ENCODE measurements at regions not wholly inside any gene's neighbourhood (a gene's known extent, or its start where the extent isn't known, plus 50 kb on each side); places are given as distances from the start of the nearest gene placed in this dataset.
"Not testable (repeated sequence)": the region's sequence is repeated elsewhere in the genome, so short reads cannot be mapped to it uniquely, and the experiment has no call there.

- H3K4me3 Mint-ChIP-seq = no peak overlapping the region
- H3K27ac Mint-ChIP-seq = no peak overlapping the region
- no peaks in the 10 kb centered on the region for H3K4me1 Mint-ChIP-seq
- peaks cover 18% of the 10 kb centered on the region for H3K9me3 Mint-ChIP-seq
- H3K27me3 Mint-ChIP-seq = no peaks in the 10 kb centered on the region
- no peaks in the 10 kb centered on the region for H3K36me3 Mint-ChIP-seq (ENCODE audit: low read depth)
- no peak for ATAC-seq (replicated peaks)
Measured at GRCh38 chr5:9765419-9766140, 135.4 kb upstream of the TAS2R1 start.

- Mint-ChIP-seq H3K27me3 (no peaks in the 10 kb centered on the region), H3K9me3 (peaks cover 4% of the 10 kb centered on the region), H3K4me3 (no peak overlapping the region), H3K27ac (no peak overlapping the region), H3K36me3 (ENCODE audit: low read depth) (no peaks in the 10 kb centered on the region), H3K4me1 (no peaks in the 10 kb centered on the region)
- ATAC-seq (replicated peaks) = no peak
Measured at GRCh38 chr5:9761706-9762105, 131.6 kb upstream of the TAS2R1 start.

DNA sequence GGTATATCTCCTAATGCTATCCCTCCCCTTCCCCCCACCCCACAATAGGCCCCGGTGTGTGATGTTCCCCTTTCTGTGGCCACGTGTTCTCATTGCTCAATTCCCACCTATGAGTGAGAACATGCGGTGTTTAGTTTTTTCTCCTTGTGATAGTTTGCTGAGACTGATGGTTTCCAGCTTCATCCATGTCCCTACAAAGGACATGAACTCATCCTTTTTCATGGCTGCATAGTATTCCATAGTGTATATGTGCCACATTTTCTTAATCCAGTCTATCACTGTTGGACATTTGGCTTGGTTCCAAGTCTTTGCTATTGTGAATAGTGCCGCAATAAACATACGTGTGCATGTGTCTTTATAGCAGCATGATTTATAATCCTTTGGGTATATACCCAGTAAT is 122.5 kb upstream of the TAS2R1 start:
- not testable (repeated sequence) for H3K27me3 Mint-ChIP-seq; ATAC-seq (replicated peaks); H3K4me3 Mint-ChIP-seq; H3K9me3 Mint-ChIP-seq; H3K27ac Mint-ChIP-seq; H3K4me1 Mint-ChIP-seq; H3K36me3 Mint-ChIP-seq (ENCODE audit: low read depth)

GRCh38 chr5:9743507-9743906 is 113.4 kb upstream of the TAS2R1 start:
- Mint-ChIP-seq H3K9me3 (peaks cover 11% of the 10 kb centered on the region), H3K27ac (no peak overlapping the region), H3K4me3 (no peak overlapping the region), H3K27me3 (no peaks in the 10 kb centered on the region), H3K36me3 (ENCODE audit: low read depth) (no peaks in the 10 kb centered on the region), H3K4me1 (no peaks in the 10 kb centered on the region)
- no peak for ATAC-seq (replicated peaks)

DNA sequence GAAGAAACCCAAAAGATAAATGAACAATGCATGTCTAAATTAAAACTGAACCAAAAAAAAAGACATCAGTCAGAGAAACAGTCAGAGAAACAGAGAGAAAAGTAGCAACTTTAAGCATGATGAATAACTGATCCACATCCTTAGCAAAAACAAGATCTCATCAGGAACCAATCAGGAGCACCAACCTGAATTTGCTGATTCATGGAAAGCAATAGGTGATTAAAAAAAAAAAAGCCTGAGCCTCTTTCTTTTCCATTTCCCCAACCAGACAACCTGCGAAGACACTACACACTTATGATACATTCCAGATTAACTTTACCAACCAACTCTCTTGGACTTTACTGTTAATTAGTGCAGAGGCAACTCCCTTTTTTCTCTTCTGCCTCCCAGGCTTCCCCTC is 112.7 kb upstream of the TAS2R1 start:
- no peak overlapping the region for H3K27ac Mint-ChIP-seq
- H3K27me3 Mint-ChIP-seq = no peaks in the 10 kb centered on the region
- no peak overlapping the region for H3K4me3 Mint-ChIP-seq
- H3K36me3 Mint-ChIP-seq (ENCODE audit: low read depth) = no peaks in the 10 kb centered on the region
- peaks cover 11% of the 10 kb centered on the region for H3K9me3 Mint-ChIP-seq
- no peaks in the 10 kb centered on the region for H3K4me1 Mint-ChIP-seq
- no peak for ATAC-seq (replicated peaks)

GRCh38 chr5:9739135-9739534 is 109.0 kb upstream of the TAS2R1 start:
- no peaks in the 10 kb centered on the region for H3K9me3 Mint-ChIP-seq
- H3K27ac Mint-ChIP-seq = no peak overlapping the region
- H3K27me3 Mint-ChIP-seq = no peaks in the 10 kb centered on the region
- H3K4me3 Mint-ChIP-seq = no peak overlapping the region
- ATAC-seq (replicated peaks) = no peak
- no peaks in the 10 kb centered on the region for H3K36me3 Mint-ChIP-seq (ENCODE audit: low read depth)
- H3K4me1 Mint-ChIP-seq = no peaks in the 10 kb centered on the region

GRCh38 chr5:9737265-9737664 is 107.1 kb upstream of the TAS2R1 start:
- H3K4me1 Mint-ChIP-seq = no peaks in the 10 kb centered on the region
- no peak overlapping the region for H3K27ac Mint-ChIP-seq
- H3K27me3 Mint-ChIP-seq = no peaks in the 10 kb centered on the region
- H3K36me3 Mint-ChIP-seq (ENCODE audit: low read depth) = no peaks in the 10 kb centered on the region
- no peak for ATAC-seq (replicated peaks)
- H3K4me3 Mint-ChIP-seq = no peak overlapping the region
- H3K9me3 Mint-ChIP-seq = peaks cover 4% of the 10 kb centered on the region

DNA sequence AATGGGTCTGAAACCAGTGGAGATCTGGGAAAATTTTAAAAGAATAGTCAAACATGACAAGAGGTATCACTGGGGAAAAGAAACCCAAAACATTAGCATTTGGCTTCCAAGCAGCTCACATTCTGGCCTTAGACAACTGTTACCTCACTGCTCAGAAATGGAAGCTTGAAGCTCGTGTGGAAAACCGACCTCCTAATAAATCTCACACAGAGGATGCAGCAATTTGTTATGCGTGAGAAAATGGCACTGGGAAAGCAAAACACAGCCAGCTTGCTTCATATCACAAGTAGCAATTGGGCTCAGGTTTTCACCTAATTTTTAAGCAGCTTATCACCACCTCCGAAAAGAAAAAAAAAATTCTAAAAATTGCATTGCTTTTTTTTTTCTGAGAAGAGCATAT is 103.3 kb upstream of the TAS2R1 start:
- Mint-ChIP-seq H3K9me3 (peaks cover 12% of the 10 kb centered on the region), H3K27me3 (no peaks in the 10 kb centered on the region), H3K36me3 (ENCODE audit: low read depth) (no peaks in the 10 kb centered on the region), H3K4me3 (no peak overlapping the region), H3K4me1 (no peaks in the 10 kb centered on the region), H3K27ac (no peak overlapping the region)
- no peak for ATAC-seq (replicated peaks)

GRCh38 chr5:9731159-9731558 is 101.0 kb upstream of the TAS2R1 start:
- Mint-ChIP-seq H3K4me3 (no peak overlapping the region), H3K36me3 (ENCODE audit: low read depth) (no peaks in the 10 kb centered on the region), H3K27me3 (no peaks in the 10 kb centered on the region), H3K27ac (no peak overlapping the region), H3K4me1 (no peaks in the 10 kb centered on the region), H3K9me3 (peaks cover 15% of the 10 kb centered on the region)
- no peak for ATAC-seq (replicated peaks)

GRCh38 chr5:9728261-9728660 is 98.1 kb upstream of the TAS2R1 start:
- Mint-ChIP-seq H3K27ac (no peak overlapping the region), H3K9me3 (peaks cover 16% of the 10 kb centered on the region), H3K36me3 (ENCODE audit: low read depth) (no peaks in the 10 kb centered on the region), H3K4me3 (no peak overlapping the region), H3K27me3 (no peaks in the 10 kb centered on the region), H3K4me1 (no peaks in the 10 kb centered on the region)
- ATAC-seq (replicated peaks) = no peak

GRCh38 chr5:9726931-9727330 is 96.8 kb upstream of the TAS2R1 start:
- ATAC-seq (replicated peaks) = no peak
- H3K4me3 Mint-ChIP-seq = no peak overlapping the region
- H3K36me3 Mint-ChIP-seq (ENCODE audit: low read depth) = no peaks in the 10 kb centered on the region
- no peak overlapping the region for H3K27ac Mint-ChIP-seq
- H3K27me3 Mint-ChIP-seq = no peaks in the 10 kb centered on the region
- H3K4me1 Mint-ChIP-seq = no peaks in the 10 kb centered on the region
- peaks cover 12% of the 10 kb centered on the region for H3K9me3 Mint-ChIP-seq

- not testable (repeated sequence) for H3K36me3 Mint-ChIP-seq (ENCODE audit: low read depth); H3K27me3 Mint-ChIP-seq; H3K27ac Mint-ChIP-seq; ATAC-seq (replicated peaks); H3K9me3 Mint-ChIP-seq; H3K4me1 Mint-ChIP-seq; H3K4me3 Mint-ChIP-seq
Measured at GRCh38 chr5:9725265-9725664, 95.1 kb upstream of the TAS2R1 start.

DNA sequence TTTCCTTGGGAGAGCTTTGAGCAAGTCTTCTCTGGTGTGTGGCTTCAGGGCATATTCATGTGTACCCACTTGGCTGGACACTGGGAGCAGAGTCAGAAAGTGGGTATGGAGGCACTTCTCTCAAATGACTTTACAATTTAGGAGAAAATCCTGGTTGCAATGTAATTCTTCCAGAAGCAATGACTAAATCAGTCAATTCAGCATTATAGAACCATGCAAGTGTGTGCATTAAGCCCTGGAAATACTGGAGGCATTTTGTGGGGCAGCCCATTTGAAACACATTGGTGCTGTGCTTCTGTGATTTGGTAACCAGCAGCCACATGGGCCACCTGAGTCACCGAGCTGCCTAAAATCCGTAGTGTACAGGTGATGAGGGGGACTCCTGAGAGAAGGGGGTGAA is 94.6 kb upstream of the TAS2R1 start:
- no peak for ATAC-seq (replicated peaks)
- H3K36me3 Mint-ChIP-seq (ENCODE audit: low read depth) = no peaks in the 10 kb centered on the region
- no peak overlapping the region for H3K4me3 Mint-ChIP-seq

DNA sequence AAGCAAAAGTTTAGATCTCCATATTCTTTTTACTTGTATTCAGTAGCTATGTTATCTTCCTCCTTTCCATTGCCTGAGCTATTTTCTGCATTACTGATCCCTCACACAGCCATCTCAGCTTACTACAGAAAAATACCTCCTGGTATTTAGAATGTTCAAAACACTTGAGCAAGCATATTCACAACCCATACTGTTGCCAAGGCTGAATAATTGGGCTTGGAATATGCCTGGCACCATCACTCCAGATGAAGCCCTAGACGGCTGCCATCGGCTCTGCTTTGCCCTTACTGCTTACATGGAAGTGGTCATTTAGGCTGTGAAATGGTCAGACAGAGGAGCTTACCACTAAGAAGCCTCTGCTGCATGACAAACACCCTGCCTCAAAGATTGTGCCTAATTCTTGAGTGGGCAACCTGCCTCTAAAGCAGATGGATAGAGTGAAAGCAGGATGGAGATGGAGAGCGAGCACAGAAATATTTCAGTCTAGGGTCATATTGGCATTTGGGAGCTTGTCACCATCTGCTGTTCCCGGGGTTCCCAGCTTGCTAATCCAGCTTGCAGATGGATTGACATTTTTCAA is 92.5 kb upstream of the TAS2R1 start:
- no peak overlapping the region for H3K4me3 Mint-ChIP-seq
- H3K4me1 Mint-ChIP-seq = no peaks in the 10 kb centered on the region
- H3K27ac Mint-ChIP-seq = no peak overlapping the region
- H3K36me3 Mint-ChIP-seq (ENCODE audit: low read depth) = no peaks in the 10 kb centered on the region
- H3K27me3 Mint-ChIP-seq = no peaks in the 10 kb centered on the region
- ATAC-seq (replicated peaks) = no peak
- H3K9me3 Mint-ChIP-seq = peaks cover 7% of the 10 kb centered on the region

More for the DNA sequence above, 94.6 kb upstream of the TAS2R1 start:
- Mint-ChIP-seq H3K9me3 (peaks cover 7% of the 10 kb centered on the region), H3K27me3 (no peaks in the 10 kb centered on the region), H3K4me1 (no peaks in the 10 kb centered on the region), H3K27ac (no peak overlapping the region)

DNA sequence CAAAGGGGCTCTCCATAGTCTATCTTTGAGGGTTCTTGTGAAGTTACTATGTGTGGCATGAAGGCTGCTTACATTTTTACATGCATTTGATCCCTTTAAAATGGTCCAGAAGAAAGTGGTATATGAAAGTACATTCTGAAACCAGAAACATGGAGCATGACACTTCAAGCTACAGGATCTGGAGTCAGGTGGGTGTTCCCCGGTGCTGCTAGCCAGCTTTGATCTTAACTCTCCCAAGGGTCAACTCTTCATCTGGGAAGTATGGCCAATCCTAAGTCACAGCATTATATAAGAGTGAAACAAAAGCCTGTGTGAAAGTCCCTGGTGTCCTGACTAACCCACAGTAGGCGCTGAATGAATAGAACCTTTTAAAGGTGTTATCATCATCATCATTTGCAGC is 91.0 kb upstream of the TAS2R1 start:
- H3K27me3 Mint-ChIP-seq = no peaks in the 10 kb centered on the region
- H3K27ac Mint-ChIP-seq = no peak overlapping the region
- peaks cover 11% of the 10 kb centered on the region for H3K9me3 Mint-ChIP-seq
- H3K4me3 Mint-ChIP-seq = no peak overlapping the region
- no peak for ATAC-seq (replicated peaks)
- no peaks in the 10 kb centered on the region for H3K4me1 Mint-ChIP-seq
- no peaks in the 10 kb centered on the region for H3K36me3 Mint-ChIP-seq (ENCODE audit: low read depth)

DNA sequence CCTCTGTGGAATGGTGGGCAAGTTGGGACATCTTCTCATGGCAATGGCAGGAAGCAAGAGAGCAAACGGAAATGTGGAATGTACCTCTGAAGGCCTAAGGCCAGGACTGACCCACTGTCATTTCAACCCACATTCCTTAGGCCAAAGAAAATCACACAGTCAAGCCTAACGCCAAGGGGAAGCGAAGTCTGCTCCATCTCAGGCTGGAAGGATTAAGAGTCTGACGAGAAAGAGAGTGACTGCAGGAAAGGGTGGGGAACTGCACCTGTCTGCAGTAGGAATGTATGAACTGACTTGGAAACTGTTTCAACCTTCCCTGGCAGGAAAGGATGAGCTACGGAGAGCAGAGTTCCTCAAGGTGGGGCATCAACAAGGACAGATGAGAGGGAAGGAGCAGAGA is 90.2 kb upstream of the TAS2R1 start:
- Mint-ChIP-seq H3K27me3 (no peaks in the 10 kb centered on the region), H3K36me3 (ENCODE audit: low read depth) (no peaks in the 10 kb centered on the region), H3K9me3 (peaks cover 10% of the 10 kb centered on the region), H3K27ac (no peak overlapping the region), H3K4me3 (no peak overlapping the region), H3K4me1 (no peaks in the 10 kb centered on the region)
- ATAC-seq (replicated peaks) = no peak

All from activated T-helper 17 cell treated with anti-CD3 and anti-CD28 coated beads, Interleukin-2, amount 50 U/mL, for 72 hours (primary cell).